ENCODE measurements at regions not wholly inside any gene's neighbourhood (a gene's known extent, or its start where the extent isn't known, plus 50 kb on each side); places are given as distances from the start of the nearest gene placed in this dataset.
"Not testable (repeated sequence)": the region's sequence is repeated elsewhere in the genome, so short reads cannot be mapped to it uniquely, and the experiment has no call there.

- DNase-seq, result not testable (repeated sequence)
These were observed 279.9 kb downstream of the QDPR start for GRCh38 chr4:17231880-17232475.

DNA sequence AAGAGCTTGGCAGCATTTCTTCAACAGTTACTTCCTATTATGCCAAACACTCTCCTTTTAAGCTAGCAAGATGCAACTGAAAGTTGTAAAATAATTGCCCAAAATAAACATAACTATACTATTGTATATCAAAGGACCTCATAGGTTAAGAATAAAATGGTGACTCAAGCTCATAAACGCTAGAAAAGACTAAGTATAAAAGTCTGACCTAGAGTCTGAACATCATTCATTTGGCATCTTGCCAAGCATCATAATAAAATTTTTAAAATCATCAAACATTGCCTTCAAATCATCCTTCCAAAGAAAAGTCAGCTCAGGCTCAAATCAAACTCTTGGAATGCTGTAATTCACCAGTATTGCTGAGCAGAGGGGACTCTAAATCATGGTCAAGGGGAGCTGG lies 281.2 kb downstream of the QDPR start:
- no peak for DNase-seq

DNA sequence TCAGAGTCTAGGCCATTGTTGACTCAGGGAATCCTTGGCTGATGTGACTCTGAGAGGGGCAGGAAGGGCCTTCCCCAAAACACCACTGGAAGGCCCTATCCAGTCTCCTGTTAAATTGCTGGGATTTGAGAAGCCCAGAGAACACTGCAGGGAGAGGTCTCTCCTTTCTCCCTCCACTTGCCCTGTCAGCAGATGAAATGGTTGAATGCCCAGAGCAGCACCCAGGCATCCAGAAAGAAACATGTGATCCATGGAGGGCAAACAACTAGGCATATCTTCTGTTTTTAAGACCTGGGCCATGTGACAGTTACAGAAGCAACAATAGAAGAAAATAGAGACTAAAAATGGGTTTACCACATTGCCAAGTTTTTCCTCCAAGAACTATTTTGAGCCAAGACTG lies 291.1 kb downstream of the QDPR start:
- DNase-seq, result no peak

DNA sequence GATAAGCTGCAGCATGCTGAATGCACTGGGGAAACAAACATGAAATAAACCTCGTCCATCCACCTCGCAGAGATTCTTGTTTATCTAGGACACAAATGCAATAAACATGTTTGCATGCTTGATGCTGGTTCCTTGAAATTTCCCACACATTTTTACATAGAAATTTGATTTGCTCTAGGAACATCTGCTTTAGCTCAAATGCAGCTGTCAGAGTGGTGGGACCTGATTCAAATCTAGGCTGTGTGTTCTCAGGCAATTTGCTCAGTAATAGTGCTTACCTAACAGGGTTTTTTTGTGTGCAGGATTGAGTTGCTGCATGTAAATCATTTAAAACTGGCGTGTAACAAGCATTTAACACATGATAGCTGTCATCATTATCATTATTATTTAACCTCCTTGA lies 293.1 kb downstream of the QDPR start:
- DNase-seq, result no peak

GRCh38 chr4:17206829-17207801 lies 304.8 kb downstream of the QDPR start:
- no peak for DNase-seq

DNA sequence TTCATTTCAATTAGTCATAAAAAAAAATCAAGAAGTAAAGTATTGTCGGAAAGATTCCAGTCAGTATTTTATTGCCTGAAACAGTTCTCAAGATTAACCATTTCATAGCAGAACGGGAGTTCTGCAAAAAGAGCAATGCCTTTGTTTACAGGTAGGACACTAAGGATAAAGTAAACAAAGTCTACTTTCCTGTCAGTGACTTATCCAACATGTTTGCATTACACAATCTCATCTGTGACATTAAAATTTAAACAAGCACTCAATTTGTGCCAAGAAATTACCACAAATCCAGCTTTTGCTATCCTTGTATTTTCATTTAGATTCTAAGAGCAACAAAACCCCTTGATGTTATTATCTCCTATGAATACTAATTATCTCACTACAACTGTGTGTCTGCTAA lies 306.5 kb upstream of the LDB2 start:
- no peak for DNase-seq

- no peak for DNase-seq
These were observed 305.4 kb upstream of the LDB2 start for GRCh38 chr4:17203797-17204196.

DNA sequence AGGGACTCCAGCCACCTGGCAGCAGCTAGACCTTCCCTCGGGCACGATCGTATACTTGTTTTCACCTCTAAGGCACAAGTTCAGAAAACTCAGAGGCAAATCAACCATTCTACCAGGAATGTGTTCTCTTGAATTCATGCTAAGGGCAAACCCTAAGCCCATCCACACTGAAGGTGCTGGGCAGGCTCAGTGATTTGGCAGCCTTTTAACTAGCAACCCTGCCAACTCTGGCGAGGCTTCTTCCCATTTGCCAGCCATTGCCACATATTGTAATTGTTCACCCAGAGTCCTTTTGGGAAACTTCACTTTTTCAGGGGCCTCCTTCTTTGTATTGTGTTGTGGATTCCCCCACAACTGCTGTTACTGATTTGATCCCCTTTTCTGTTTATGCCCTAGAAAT lies 298.6 kb upstream of the LDB2 start:
- no peak for DNase-seq

DNA sequence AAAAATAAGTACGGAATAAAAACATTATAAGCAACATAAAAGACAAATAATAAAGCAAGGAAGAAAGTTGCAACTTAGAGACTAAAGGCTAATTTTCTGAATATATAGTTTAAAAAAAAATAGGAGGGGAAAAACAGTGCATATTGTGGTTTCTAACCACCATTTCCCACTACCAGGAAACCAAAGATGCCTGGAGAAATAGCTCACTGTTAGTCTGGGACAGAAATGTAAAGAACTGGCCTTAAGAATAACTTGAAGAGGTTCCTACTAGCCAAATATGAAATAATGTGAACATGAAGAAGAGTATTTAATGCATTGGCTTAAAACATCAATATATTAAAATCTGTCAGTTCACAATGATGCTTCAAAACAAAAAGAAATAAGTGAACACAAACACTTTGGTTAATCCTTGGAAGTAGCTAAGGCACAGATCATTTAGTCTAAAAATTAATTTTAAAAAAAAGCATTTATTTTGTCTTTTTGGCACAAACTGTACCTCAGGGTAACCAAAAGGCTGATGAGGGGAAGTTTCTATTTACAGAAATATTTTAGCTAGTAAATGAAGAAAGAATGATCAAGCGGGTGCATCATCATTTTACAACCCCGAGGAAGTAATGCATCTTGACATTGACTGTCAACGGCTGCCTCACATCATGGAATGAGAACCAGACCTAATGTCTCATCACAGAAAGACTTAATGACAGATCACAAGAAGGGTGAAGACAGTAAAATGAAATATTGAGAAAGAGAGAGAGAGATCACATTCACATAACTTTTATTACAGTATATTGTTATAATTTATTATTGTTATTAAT lies 297.2 kb upstream of the LDB2 start:
- DNase-seq, result no peak

DNA sequence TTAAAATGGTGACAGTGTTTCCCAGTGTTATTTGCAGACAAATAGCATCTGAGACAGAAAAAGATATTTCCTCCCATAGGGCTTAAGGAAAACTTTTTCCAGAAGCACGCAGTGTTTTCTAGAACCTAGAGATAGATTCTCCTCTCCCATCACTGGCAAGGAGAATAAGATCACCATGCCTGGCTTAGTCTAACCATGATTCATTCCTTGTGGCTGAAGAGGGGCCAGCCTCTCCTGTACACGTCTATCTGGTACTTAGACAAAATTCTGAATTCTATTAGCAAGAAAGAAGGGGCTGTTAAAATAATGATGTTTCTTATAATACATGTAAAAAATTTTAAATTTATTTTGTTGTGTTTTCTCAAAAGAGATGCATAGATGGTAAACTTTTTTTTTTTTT lies 296.1 kb upstream of the LDB2 start:
- DNase-seq, result no peak

DNA sequence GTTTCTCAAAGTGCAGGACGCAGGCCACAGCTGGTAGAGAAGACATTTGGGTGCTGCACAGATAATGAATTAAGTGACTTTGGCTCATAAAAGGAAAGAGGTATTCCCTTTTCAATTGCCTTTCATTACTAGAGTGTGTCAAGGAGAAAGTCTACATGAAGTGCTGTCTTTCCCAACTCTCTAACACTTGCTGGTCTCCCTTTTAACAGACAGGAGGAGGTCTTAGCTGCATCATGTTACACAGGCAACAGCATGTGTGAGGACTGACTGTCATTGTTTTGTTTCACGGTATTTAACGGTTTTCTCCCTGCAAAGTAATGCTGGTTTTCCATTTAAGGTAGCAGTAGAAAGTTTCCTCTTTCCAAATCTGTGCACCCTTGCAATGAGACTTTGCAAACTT lies 291.3 kb upstream of the LDB2 start:
- DNase-seq, result no peak

- no peak for DNase-seq
These were observed 290.9 kb upstream of the LDB2 start for GRCh38 chr4:17189401-17189720.

GRCh38 chr4:17188547-17189400 lies 290.3 kb upstream of the LDB2 start:
- DNase-seq, result no peak

- DNase-seq, result no peak
These were observed 289.7 kb upstream of the LDB2 start for GRCh38 chr4:17188125-17188524.

GRCh38 chr4:17187003-17187402 lies 288.6 kb upstream of the LDB2 start:
- DNase-seq, result no peak

- DNase-seq, result no peak
These were observed 284.4 kb upstream of the LDB2 start for GRCh38 chr4:17182888-17183287.

DNA sequence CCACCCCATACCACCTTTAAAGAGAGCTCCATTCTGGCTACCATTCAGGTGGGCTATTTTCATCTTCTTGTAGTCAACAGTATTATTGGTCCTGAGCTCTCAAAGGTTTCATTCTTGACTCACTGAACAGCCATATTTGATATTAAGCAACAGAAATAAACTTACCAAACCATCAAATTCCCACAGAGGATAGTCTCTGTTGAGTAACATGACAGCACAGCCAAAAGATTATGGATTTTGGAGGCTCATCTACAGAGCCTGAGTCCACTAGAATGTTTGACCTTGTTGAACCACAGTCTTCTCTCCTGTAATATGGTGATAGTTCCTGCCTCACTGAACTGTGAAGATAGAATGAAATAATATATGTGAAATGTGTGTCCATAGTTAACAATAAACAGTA lies 276.3 kb upstream of the LDB2 start:
- DNase-seq, result no peak

DNA sequence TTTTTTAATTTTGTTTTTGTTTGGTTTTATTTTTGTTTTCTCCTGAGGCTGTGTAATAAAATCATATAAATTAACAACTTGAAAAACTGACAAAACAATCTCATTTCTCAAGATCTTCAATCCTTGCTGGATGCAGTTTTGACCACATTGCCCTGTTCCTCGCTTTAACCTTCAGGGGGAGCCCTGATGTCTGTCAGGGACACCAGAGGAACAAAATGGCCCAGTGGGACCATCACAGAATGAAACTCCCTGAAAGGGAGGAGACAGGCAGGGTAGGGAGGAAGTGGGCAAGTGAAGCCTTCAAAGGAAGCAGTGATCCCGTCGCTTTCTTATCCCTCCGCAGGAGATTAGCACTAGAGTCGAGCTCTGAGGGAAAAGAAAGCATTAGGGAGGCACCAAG lies 274.9 kb upstream of the LDB2 start:
- no peak for DNase-seq

GRCh38 chr4:17170131-17170530 lies 271.7 kb upstream of the LDB2 start:
- no peak for DNase-seq

DNA sequence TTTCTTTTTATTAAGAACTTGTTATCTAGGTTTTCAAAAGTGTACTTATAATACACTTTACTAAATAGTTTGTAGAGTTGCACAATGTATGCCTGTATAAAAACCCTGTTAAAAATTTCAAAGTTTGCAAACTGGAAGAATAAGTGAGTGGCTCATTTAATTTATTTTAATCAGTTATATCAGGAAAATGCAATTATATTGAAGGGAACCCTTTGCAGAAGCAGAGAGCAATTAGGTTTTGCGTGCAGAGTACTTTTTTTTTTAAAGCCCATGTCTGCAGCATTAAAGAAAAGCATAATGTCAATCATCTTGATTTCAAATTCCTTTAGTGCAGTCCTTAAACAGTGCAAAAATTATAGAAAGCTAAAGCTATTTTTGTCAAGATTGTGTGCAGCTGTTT lies 271.3 kb upstream of the LDB2 start:
- DNase-seq, result no peak

DNA sequence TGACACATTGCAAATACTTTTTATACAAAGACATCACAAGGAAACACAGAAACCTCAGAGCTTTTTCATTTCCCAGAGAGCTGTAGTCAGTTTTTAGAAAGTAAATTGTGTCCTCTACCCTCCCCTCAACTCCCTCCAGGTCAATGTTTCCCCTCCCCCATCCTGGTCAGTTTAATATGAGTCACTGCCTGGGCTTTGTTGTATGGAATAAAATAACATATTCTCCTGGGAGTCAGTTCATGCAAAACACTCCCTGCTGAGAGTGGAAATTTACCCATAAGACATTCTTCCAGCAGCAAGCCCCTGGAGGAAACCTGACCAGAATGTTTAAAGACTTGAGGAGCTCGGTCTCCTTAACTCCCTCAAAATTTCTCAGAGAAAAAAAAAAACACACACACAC lies 270.1 kb upstream of the LDB2 start:
- no peak for DNase-seq

DNA sequence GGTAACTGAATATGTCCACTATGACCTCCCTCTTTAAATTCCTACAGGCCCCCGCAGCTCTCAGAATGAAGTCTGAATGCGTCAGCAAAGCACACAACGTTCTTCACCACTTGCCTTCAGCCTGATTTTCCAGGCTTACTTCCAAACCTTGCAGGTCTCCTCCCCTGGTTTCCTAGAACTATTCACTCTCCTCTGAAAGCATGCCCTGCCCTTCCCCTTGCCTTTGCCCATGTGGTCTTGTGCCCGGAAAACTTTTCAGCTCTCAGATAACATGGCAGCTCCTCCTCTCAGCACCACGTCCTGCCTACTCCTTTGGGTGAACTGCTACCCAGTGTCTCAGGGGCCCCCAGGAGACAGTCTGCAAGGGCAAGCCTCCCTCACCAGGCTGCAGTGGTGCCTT lies 268.5 kb upstream of the LDB2 start:
- no peak for DNase-seq

GRCh38 chr4:17165286-17165685 lies 266.8 kb upstream of the LDB2 start:
- DNase-seq, result no peak

All from CD4-positive, alpha-beta T cell treated with Interleukin-21 for 1 hour (primary cell).